MG63 (cell line): ENCODE measurements at regions not wholly inside any gene's neighbourhood (a gene's known extent, or its start where the extent isn't known, plus 50 kb on each side); places are given as distances from the start of the nearest gene placed in this dataset.
"Not testable (repeated sequence)": the region's sequence is repeated elsewhere in the genome, so short reads cannot be mapped to it uniquely, and the experiment has no call there.

Experiments used
- DNase-seq: peaks from one replicate; pipeline ENCODE4 v3.0.0-alpha.2; 2020
- H3K27me3 ChIP-seq: fragments of 250-450 bp; sonication (Bioruptor Pico); 2 replicates; pipeline ENCODE4 v1.5.1; 2020; ENCODE audit warnings: mild to moderate bottlenecking, moderate library complexity
- H3K36me3 ChIP-seq: fragments of 250-450 bp; sonication (Bioruptor Pico); 2 replicates; pipeline ENCODE4 v1.5.1; 2020; ENCODE audit warnings: mild to moderate bottlenecking, moderate library complexity
- H3K4me3 ChIP-seq: fragments of 250-450 bp; sonication (Bioruptor Pico); 2 replicates; pipeline ENCODE4 v1.5.1; 2020; ENCODE audit warnings: mild to moderate bottlenecking, moderate library complexity
- H3K9me3 ChIP-seq: fragments of 250-450 bp; sonication (Bioruptor Pico); 2 replicates; pipeline ENCODE4 v1.5.1; 2020; ENCODE audit warnings: mild to moderate bottlenecking, moderate library complexity

DNA sequence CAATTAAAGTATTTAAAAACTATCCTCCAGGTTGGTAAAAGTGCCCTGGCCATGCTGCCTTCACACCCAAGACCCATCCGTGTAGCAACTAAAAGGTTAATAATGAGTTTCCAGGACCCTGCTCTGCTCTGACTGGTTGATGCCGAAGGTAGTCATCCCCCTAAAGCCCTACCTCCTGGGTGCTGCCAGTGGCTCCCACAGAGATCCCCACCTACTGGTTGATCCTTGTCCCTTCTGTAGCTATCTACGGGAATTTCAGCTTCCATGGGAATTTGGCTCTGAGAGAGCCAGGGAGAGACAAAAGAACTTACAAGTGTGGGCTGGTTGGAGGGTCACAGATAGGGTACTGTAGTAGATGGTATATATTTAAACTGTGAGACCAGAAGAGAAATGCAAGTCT is 110.6 kb upstream of the NANOGP8 start:
- DNase-seq, result no peak
- Histone ChIP-seq H3K9me3 (peaks cover 13% of the 10 kb centered on the region), H3K27me3 (no peaks in the 10 kb centered on the region), H3K36me3 (no peaks in the 10 kb centered on the region), H3K4me3 (no peak overlapping the region)

DNA sequence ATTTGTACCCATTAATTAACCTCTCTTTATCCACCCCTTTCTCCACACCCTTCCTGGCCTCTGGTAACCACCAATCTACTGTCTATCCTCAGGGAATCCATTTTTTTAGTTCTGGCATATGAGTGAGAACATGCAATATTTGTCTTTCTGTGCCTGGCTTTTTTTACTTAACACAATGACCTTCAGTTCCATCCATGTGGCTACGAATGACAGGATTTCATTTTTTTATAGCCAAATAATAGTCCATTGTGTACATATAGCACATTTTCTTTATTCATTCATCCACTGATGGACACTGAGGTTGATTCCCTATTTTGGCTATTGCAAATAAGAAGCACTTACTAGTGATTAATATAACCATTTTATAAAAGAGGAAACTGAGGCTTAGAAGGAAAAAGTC is 109.9 kb upstream of the NANOGP8 start:
- Histone ChIP-seq H3K4me3 (no peak overlapping the region), H3K9me3 (peaks cover 13% of the 10 kb centered on the region), H3K27me3 (no peaks in the 10 kb centered on the region), H3K36me3 (no peaks in the 10 kb centered on the region)
- DNase-seq, result no peak

DNA sequence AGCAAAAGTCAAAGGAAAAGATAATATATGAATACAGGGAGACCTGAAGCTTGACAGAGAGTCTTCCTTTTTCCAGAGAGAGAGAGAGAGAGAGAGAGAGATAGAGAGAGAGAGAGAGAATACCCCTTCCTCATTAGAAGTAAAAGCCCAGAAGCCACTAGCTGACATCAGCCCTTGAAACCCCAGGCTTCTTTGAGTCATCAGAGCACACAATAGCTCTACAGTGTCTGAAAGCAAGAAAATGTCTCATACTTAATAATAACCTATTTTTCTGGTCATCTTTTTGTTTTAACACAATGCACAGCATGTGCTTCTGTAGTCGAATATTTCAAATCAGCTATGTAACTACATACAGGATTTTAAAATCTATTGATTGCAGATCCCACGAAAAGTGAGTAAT is 109.2 kb upstream of the NANOGP8 start:
- Histone ChIP-seq H3K27me3 (no peaks in the 10 kb centered on the region), H3K36me3 (no peaks in the 10 kb centered on the region), H3K9me3 (peaks cover 13% of the 10 kb centered on the region), H3K4me3 (no peak overlapping the region)
- DNase-seq, result no peak

DNA sequence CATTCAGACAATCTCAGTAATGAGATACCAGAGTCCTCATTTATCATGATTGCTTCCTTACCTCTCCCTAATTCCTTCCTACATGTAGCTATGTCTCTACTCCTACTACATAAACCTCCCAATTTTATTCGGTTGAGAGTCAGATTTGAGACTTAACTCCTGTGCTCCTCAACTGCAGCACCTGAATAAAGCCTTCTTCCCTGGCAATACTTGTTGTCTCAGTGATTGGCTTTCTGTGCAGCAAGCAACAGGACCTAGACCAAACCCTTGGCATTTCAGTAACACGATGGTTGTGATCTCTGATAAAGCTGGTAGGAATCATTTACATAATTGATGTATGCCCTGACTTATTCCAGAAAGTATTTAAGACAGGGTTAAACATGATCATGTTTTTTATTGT is 106.7 kb upstream of the NANOGP8 start:
- no peaks in the 10 kb centered on the region for H3K36me3 ChIP-seq
- no peak overlapping the region for H3K4me3 ChIP-seq
- no peaks in the 10 kb centered on the region for H3K27me3 ChIP-seq
- peaks cover 13% of the 10 kb centered on the region for H3K9me3 ChIP-seq
- DNase-seq, result no peak

DNA sequence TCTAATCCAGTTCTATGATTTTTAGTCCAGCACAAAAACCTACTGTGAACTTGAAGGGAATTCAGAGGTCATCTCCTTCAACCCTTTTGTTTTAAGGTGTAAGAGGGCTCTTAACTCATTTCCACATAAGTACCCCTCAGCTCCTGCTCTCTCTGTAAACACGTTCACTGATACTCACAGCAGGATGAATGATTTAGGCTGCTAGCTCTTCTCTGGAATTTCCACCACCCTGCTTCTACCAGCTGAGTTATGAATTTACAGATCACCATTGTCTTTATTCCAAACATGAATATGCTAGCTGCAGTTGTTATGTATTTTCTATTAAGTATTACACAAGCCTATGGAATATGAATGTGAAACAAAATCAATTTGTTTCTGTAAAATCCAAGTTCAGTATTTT is 101.3 kb upstream of the NANOGP8 start:
- Histone ChIP-seq H3K27me3 (no peaks in the 10 kb centered on the region), H3K36me3 (no peaks in the 10 kb centered on the region), H3K4me3 (no peak overlapping the region), H3K9me3 (peaks cover under 1% of the 10 kb centered on the region; the same call in 1 of the 2 replicates)
- DNase-seq, result no peak

DNA sequence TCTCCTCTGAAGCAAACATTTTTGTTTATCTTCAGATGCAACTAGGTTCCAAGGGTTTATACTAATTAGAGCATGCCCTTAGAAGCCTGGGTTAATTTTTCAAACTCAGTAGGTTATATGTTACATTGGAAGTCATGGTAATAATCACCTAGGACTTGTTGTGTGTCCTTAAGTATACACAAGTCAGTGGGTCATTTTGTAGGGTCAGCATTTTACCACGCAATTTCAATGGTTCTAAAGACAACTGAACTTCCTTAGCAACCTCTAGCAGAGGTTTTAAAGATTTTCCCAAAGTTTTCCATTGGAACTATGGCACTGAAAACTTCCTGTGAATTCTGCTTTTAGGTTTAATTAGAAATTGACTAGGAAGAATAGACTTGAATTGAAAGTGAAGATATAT is 99.6 kb upstream of the NANOGP8 start:
- no peak overlapping the region for H3K4me3 ChIP-seq
- no peak for DNase-seq
- H3K9me3 ChIP-seq, result no peaks in the 10 kb centered on the region
- no peaks in the 10 kb centered on the region for H3K36me3 ChIP-seq
- H3K27me3 ChIP-seq, result no peaks in the 10 kb centered on the region

DNA sequence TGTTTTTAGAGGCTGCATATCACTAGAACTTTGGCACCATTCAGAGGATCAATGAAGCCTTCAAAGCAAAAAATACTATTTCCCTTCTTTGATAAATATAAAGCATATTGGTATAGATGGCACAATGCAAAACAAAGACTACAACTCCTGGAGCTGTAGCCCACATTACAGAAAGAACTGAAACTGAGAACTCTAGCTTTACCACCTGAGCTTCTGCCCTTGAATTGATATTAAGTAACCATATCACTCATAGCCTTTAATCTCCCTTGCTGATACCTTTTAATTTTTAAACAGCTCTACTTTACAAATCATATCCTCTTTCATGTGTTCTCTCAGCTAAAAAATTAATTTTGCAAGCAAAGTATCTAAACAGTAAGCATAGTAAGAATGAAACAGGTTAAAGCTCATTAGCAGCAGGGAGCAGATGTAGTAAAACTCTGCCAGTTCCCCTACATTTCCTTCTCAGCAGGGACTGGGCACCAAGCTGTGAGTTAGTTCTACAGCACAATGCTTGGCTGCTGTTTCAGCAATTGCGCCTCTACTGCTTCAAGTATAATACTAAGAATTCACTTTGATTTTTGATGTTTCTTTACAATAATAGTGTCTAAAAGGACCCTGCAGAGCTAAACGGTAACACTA is 97.9 kb upstream of the NANOGP8 start:
- no peak overlapping the region for H3K4me3 ChIP-seq
- H3K27me3 ChIP-seq, result no peaks in the 10 kb centered on the region
- peak; percentile 20 for DNase-seq
- H3K9me3 ChIP-seq, result no peaks in the 10 kb centered on the region
- no peaks in the 10 kb centered on the region for H3K36me3 ChIP-seq

DNA sequence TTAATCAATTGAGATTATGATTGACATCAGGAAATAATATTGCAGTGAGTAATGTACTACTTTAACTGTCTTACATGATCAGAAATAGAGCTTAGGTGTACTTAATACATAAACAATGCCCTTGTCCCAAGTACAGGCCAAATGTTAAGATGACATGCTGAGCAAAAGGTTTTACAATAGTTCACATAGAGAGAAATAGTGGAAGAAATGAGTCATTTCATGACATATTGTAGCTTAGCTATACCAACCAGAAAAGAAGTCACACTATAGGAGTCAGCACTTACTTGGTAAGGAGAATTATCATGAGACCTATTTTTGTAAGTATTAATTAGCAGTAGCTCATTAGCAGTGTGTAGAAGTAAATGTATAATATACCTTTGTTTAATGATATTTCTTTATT is 96.4 kb upstream of the NANOGP8 start:
- H3K9me3 ChIP-seq, result no peaks in the 10 kb centered on the region
- no peaks in the 10 kb centered on the region for H3K27me3 ChIP-seq
- no peaks in the 10 kb centered on the region for H3K36me3 ChIP-seq
- no peak for DNase-seq
- no peak overlapping the region for H3K4me3 ChIP-seq

DNA sequence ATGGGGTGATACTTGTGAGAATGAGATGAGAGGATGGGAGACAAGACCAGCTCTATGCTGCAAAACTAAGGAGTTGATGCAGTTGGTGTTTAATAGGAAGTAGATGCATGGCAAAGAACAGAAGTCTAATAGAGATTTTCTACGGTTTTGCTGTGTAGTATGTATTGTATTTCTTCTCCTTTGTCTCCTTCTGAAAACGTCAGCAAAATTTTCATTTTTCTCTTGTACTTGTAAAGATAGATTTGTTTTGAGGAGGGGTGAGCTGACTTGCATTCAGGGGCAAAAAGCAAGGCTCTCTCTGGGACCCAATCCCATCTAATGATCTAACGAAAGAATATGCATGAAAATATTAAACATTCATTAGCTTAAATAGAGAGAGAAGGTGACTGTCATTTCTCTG is 94.6 kb upstream of the NANOGP8 start:
- Histone ChIP-seq H3K9me3 (no peaks in the 10 kb centered on the region), H3K27me3 (no peaks in the 10 kb centered on the region), H3K4me3 (no peak overlapping the region), H3K36me3 (no peaks in the 10 kb centered on the region)
- no peak for DNase-seq

DNA sequence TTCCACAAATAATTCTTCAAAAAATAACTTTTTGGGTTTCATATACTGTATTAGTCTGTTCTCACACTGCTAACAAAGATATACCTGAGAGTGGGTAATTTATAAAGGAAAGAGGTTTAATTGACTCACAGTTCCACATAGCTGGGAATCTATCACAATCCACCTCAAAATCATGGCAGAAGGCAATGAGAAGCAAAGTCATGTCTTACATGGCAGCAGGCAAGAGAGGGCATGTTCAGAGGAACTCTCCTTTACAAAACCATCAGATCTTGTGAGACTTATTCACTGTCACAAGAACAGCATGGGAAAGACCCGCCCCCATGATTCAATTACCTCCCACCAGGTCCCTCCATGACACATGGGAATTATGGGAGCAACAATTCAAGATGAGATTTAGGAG is 93.1 kb upstream of the NANOGP8 start:
- not testable (repeated sequence) for H3K4me3 ChIP-seq

DNA sequence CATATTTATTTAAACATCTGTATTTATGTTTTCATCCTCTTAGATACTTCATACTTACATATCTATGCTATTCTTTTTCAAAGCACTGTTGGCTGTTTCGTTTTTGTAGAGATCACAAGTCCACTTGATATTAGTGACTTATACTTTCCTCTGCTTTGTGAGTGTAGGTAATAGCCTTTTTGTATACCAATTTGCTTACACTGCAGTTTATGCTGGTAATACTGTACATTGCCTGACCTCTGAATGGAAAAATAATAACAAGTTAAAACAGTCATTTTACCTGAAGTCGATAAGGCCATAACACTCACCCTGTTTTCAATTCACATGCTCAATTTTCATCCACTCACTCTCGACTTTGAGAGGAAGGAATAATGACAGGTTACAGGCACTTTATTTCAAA is 89.9 kb upstream of the NANOGP8 start:
- no peak for DNase-seq
- Histone ChIP-seq H3K9me3 (no peaks in the 10 kb centered on the region), H3K36me3 (no peaks in the 10 kb centered on the region), H3K4me3 (no peak overlapping the region), H3K27me3 (no peaks in the 10 kb centered on the region)

More for the DNA sequence above, 93.1 kb upstream of the NANOGP8 start:
- not testable (repeated sequence) for H3K9me3 ChIP-seq, H3K36me3 ChIP-seq, H3K27me3 ChIP-seq, DNase-seq

DNA sequence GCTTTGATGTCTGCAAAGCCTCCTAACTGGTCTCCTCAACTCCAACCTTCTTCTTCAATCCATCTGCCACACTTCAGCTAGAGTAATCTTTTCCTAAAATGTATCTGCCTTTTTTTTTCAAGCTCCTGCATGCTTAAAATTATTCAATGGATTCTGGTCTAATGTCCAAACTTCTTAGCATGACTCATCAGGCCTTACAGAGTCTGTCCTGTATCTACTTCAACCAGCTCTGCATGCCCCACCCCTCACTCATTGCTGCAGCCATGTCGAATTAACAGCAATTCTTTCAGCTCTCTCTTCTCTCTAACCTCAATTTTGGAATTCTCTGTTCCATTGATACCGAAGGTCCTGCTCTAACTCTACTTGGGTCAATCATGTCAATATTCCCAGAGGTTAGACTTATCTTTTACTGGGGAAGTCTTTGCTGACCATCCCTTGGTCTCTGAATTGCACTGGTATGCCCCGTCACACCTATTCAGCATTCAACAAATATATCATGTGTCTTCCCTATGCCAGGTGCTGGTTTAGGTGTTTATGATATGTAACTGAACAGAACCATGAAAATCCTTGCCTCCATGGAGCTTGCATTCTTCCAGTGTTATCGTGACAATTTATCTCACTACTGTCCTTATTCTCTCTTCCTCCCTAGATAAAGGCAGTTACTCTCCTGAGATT is 88.5 kb upstream of the NANOGP8 start:
- Histone ChIP-seq H3K4me3 (no peak overlapping the region), H3K36me3 (no peaks in the 10 kb centered on the region), H3K27me3 (no peaks in the 10 kb centered on the region), H3K9me3 (no peaks in the 10 kb centered on the region)
- DNase-seq, result peak; percentile 4

DNA sequence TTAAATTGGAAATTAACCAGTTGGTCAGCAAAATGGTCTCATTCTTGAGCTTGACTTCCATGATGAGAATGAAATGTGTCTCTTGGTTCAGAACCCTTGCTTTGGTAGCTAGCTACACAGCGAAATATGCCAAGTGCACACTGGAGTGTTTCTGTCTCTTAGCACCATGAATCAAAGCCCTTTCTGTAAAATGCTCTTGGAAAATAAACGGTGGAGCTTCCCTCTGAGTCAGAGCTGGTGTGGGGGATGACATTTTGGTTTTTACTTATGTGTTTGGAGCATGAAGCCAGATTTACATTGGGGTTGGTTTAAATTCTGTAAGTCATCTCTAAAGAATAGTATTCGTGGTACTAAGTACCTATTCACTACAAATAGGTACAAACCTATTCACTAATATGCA is 85.1 kb upstream of the NANOGP8 start:
- DNase-seq, result peak; percentile 7
- Histone ChIP-seq H3K4me3 (no peak overlapping the region), H3K9me3 (no peaks in the 10 kb centered on the region), H3K27me3 (no peaks in the 10 kb centered on the region), H3K36me3 (no peaks in the 10 kb centered on the region)

DNA sequence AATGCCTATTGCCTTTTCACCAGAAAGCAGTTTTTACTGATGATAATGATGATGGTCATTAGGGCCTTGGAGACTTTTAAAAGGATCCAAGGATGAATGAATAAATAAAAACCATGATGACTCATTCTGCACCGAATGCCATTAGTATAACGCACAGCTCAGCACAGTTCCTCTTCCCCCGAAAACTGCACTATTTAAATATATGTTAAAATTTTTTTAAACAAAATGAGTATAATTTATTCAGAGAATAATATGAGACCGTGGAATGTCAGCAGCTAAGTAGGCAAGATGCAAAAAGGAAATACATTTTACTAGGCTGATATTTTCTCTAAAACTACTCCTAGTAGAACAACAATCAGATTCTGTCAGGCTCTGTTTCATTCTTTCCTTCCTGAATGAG is 83.4 kb upstream of the NANOGP8 start:
- Histone ChIP-seq H3K27me3 (no peaks in the 10 kb centered on the region), H3K9me3 (no peaks in the 10 kb centered on the region), H3K36me3 (no peaks in the 10 kb centered on the region), H3K4me3 (no peak overlapping the region)
- no peak for DNase-seq

DNA sequence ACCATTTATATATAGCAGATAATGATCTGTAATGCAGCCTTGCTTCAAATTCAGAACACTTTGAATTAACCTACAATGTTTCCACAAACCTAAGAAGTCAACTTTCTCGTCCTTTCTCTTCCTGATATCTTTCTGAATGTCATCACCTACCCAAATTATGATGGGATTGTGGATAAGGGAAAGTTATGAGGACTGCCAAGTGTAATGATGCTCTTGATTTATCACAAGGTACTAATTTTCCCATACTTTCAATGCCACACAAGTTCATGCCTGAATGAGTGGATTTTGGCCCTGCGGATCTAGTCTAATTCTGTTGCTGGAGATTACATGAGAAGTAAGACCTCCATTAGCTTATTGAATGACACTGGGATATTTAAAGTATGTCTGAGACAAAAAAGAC is 82.6 kb upstream of the NANOGP8 start:
- no peak for DNase-seq
- H3K9me3 ChIP-seq, result no peaks in the 10 kb centered on the region
- H3K27me3 ChIP-seq, result no peaks in the 10 kb centered on the region
- no peaks in the 10 kb centered on the region for H3K36me3 ChIP-seq
- no peak overlapping the region for H3K4me3 ChIP-seq

DNA sequence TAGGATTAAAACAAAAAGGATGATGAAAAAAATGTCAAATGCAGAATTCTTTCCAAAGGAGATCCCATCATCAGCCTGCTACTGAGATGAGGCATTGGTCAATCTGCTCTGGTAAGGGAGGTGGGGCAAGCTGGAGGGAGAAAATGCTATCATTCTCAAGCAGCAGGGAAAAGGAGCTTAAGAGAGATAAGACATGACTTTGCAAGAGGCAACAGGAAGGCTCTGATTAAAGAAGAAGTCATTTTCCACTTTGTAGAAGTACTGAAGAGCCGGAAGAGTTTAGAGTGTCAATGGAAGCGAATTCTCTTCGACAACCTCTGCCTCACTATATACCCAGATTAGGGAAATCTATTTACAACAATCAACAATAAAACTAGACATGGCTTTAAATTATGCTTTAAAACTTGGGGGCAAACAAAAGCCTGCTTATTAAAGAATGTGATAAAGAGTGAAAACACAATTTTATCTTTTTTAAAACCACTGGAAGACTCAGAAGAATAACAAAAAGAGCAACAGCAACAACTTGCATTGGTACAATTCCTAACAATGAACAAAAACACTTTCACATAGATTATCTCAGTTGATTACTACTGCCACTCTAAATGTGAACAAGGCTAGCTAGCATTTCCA is 81.8 kb upstream of the NANOGP8 start:
- H3K27me3 ChIP-seq, result no peaks in the 10 kb centered on the region
- H3K9me3 ChIP-seq, result no peaks in the 10 kb centered on the region
- no peak overlapping the region for H3K4me3 ChIP-seq
- no peaks in the 10 kb centered on the region for H3K36me3 ChIP-seq
- no peak for DNase-seq

DNA sequence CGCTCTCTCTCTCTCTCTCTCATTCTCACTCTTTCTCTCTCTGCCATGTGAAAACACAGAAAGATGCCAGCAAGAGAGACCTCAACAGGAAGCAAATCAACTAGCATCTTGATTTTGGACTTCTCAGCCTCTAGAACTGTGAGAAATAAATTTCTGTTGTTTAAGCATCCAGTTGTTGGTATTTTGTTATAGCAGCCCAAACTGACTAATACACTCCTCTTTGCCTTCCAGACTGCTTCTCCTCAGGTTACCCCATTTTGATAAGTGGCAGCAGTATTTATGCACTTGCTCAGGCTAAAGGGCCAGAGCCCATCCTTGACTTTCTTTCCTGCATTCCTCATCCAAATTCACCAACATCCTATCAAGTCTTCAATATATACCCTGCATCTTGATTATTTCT is 76.6 kb upstream of the NANOGP8 start:
- Histone ChIP-seq H3K36me3 (no peaks in the 10 kb centered on the region), H3K4me3 (no peak overlapping the region), H3K27me3 (no peaks in the 10 kb centered on the region), H3K9me3 (no peaks in the 10 kb centered on the region)
- DNase-seq, result no peak

DNA sequence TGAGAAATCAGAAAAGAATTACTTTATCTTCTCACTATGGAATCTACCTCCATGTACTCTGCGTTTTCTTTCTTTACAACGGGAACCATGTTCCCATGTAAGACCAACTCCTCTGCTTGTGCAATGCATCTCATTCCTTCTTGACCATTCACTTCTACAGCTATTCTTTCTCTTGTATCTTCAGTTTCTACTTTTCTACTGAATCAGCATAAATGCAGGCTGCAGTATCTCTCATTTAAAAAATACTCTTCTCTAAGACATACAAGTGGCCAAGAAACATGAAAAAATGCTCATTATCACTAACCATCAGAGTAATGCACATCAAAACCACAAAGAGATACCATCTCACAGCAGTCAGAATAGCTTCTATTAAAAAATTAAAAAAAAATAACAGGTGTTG is 74.1 kb upstream of the NANOGP8 start:
- H3K36me3 ChIP-seq, result no peaks in the 10 kb centered on the region
- H3K9me3 ChIP-seq, result no peaks in the 10 kb centered on the region
- H3K27me3 ChIP-seq, result no peaks in the 10 kb centered on the region
- no peak overlapping the region for H3K4me3 ChIP-seq
- no peak for DNase-seq
